CD14-positive monocyte (primary cell): ENCODE measurements at regions not wholly inside any gene's neighbourhood (a gene's known extent, or its start where the extent isn't known, plus 50 kb on each side); places are given as distances from the start of the nearest gene placed in this dataset.

Experiments
- DNase-seq, 3 donors: peaks; one replicate each; pipeline ENCODE4 v3.0.0-alpha.2; 2011 to 2022
- H2AFZ ChIP-seq: 2 replicates; pipeline ENCODE4 v1.6.0; 2012; ENCODE audit warnings: mild to moderate bottlenecking, low read depth, low read length, inconsistent platforms; ENCODE audit not compliant: insufficient read depth, poor library complexity, severe bottlenecking
- H3K27ac ChIP-seq, 2 donors: 1 replicate in 1 of 2; 2 replicates in 1 of 2; pipeline ENCODE4 v1.5.1; 2012 to 2013; ENCODE audit warnings: low read length in 2 of 2, control low read depth in 1 of 2, inconsistent platforms in 1 of 2, low read depth in 1 of 2, mild to moderate bottlenecking in 1 of 2
- H3K27me3 ChIP-seq, 2 donors: one replicate each; pipeline versions ENCODE4 v1.6.0 to v1.6.1; 2011 to 2013; ENCODE audit warnings: low read length in 2 of 2; ENCODE audit not compliant: control insufficient read depth in 2 of 2, insufficient read depth in 2 of 2
- H3K36me3 ChIP-seq, 2 donors: replicated peaks in 1 of 2; 1 replicate in 1 of 2; 2 replicates in 1 of 2; pipeline versions ENCODE4 v1.5.1 to v1.6.1; 2012 to 2013; ENCODE audit warnings: low read length in 2 of 2, control low read depth in 1 of 2, inconsistent platforms in 1 of 2, mild to moderate bottlenecking in 1 of 2; ENCODE audit not compliant: insufficient read depth in 2 of 2, control insufficient read depth in 1 of 2
- H3K4me1 ChIP-seq, 2 donors: 1 replicate in 1 of 2; 2 replicates in 1 of 2; pipeline versions ENCODE4 v1.5.1 to v1.6.1; 2012 to 2013; ENCODE audit warnings: low read length in 2 of 2, control low read depth in 1 of 2, inconsistent platforms in 1 of 2, mild to moderate bottlenecking in 1 of 2, moderate library complexity in 1 of 2; ENCODE audit not compliant: insufficient read depth in 2 of 2, control insufficient read depth in 1 of 2
- H3K4me2 ChIP-seq: replicated peaks from 2 replicates; pipeline ENCODE3; 2012; ENCODE audit warnings: low read length, moderate library complexity, mild to moderate bottlenecking; ENCODE audit not compliant: poor library complexity, severe bottlenecking; ENCODE audit errors: extremely low read depth
- H3K4me3 ChIP-seq, 3 experiments: fragments of 200-600 bp in 1 of 3; sonication (generic) in 1 of 3; replicated peaks in 1 of 3; 1 replicate in 2 of 3; 2 replicates in 1 of 3; pipeline ENCODE4 v1.5.1; 2011 to 2013; ENCODE audit warnings: low read length in 3 of 3, mild to moderate bottlenecking in 3 of 3, control low read depth in 2 of 3, low read depth in 2 of 3, inconsistent platforms in 1 of 3, moderate library complexity in 1 of 3
- H3K79me2 ChIP-seq: 2 replicates; pipeline ENCODE4 v1.6.0; 2012; ENCODE audit warnings: mild to moderate bottlenecking, control low read depth, inconsistent platforms, low read length, moderate library complexity; ENCODE audit not compliant: insufficient read depth
- H3K9ac ChIP-seq: 2 replicates; pipeline ENCODE4 v1.6.0; 2017; ENCODE audit warnings: low read length, mild to moderate bottlenecking; ENCODE audit not compliant: insufficient read depth, poor library complexity, severe bottlenecking
- H3K9me3 ChIP-seq, 2 donors: replicated peaks in 1 of 2; 1 replicate in 1 of 2; 2 replicates in 1 of 2; pipeline versions ENCODE4 v1.5.1 to v1.6.1; 2012 to 2013; ENCODE audit warnings: low read length in 2 of 2, control low read depth in 1 of 2; ENCODE audit not compliant: control insufficient read depth in 1 of 2, insufficient read depth in 1 of 2
- H4K20me1 ChIP-seq: 2 replicates; pipeline ENCODE4 v1.6.0; 2012; ENCODE audit warnings: mild to moderate bottlenecking, low read length, control low read depth, moderate library complexity; ENCODE audit not compliant: insufficient read depth
- H3K27ac Mint-ChIP-seq, 7 donors: one replicate each; pipeline ENCODE4 v1.8.0; 2020; ENCODE audit warnings: mild to moderate bottlenecking in 7 of 7, mixed read lengths in 7 of 7, moderate library complexity in 6 of 7, inconsistent platforms in 2 of 7
- H3K27me3 Mint-ChIP-seq, 3 donors: one replicate each; pipeline ENCODE4 v1.8.0; 2021 to 2022; ENCODE audit warnings: low read depth in 3 of 3, mild to moderate bottlenecking in 3 of 3, mixed read lengths in 3 of 3, moderate library complexity in 3 of 3, inconsistent platforms in 1 of 3
- H3K36me3 Mint-ChIP-seq, 2 donors: one replicate each; pipeline ENCODE4 v1.8.0; 2020; ENCODE audit warnings: mixed read lengths in 2 of 2, inconsistent platforms in 1 of 2, mild to moderate bottlenecking in 1 of 2
- H3K4me1 Mint-ChIP-seq: one replicate; pipeline ENCODE4 v1.8.0; 2020; ENCODE audit warnings: mild to moderate bottlenecking, mixed read lengths
- H3K4me3 Mint-ChIP-seq, 2 donors: one replicate each; pipeline ENCODE4 v1.8.0; 2020; ENCODE audit warnings: mild to moderate bottlenecking in 2 of 2, mixed read lengths in 2 of 2, moderate library complexity in 1 of 2
- H3K9me3 Mint-ChIP-seq, 7 donors: one replicate each; pipeline ENCODE4 v1.8.0; 2020 to 2022; ENCODE audit warnings: mixed read lengths in 7 of 7, mild to moderate bottlenecking in 6 of 7, moderate library complexity in 6 of 7, inconsistent platforms in 2 of 7
- WGBS: methylation state at CpG from one replicate; pipeline ENCODE4 v1.1.5; 2013; ENCODE audit warnings: missing lambda C conversion rate; ENCODE audit not compliant: insufficient coverage; 5-methylcytosine and 5-hydroxymethylcytosine counted together
- intact Hi-C, 2 donors: fragments of 100-400 bp; cut with micrococcal nuclease; formaldehyde crosslinking; loops; one replicate each; pipeline versions ENCODE4 v1.15.0 to v1.15.1; 2023
- TF ChIP-seq, protein P1 (sequence below): fragments of 200-600 bp; IDR thresholded peaks from one replicate; pipeline ENCODE4 v1.8.0; 2022; ENCODE audit warnings: antibody characterized with exemption, mild to moderate bottlenecking

DNA sequence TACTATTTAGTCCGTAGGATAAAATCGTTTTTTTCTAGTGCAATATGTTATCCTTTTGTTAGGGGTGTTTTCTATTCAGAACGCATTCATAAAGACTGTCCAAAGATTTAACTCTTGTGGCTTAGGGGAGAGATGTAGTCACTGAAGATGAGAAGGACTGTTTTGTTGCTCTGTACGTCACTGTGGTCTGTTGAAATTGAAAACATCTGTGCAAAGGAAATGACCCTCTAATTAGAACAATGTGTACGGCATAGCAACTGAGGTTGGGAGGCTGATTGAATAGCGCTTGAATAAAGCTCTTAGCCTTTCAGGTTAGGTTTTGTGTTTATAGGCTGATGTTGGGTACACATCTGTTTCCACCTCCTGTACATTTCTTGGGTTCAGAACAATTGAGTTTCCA is 453.4 kb upstream of the AKR1E2 start:
- Mint-ChIP-seq H3K27ac (no peak overlapping the region), H3K4me1 (peaks cover 10% of the 10 kb centered on the region), H3K27me3 (peaks cover 0 to 5% (median 0%) of the 10 kb centered on the region in 3 donors), H3K4me3 (no peak overlapping the region), H3K36me3 (no peaks in the 10 kb centered on the region), H3K9me3 (no peaks in the 10 kb centered on the region)
- no peak overlapping the region for H3K4me2 ChIP-seq
- H4K20me1 ChIP-seq: no peaks in the 10 kb centered on the region
- H3K9me3 ChIP-seq: no peaks in the 10 kb centered on the region
- H3K79me2 ChIP-seq: no peaks in the 10 kb centered on the region
- no peak overlapping the region for H2AFZ ChIP-seq
- intact Hi-C loops: no loop called here
- WGBS: 83% methylated on average over 3 of the region's 6 CpGs
- H3K27me3 ChIP-seq: no peaks in the 10 kb centered on the region
- no peak overlapping the region for H3K4me3 ChIP-seq
- no peak overlapping the region for H3K9ac ChIP-seq
- TF ChIP-seq, protein P1, sequence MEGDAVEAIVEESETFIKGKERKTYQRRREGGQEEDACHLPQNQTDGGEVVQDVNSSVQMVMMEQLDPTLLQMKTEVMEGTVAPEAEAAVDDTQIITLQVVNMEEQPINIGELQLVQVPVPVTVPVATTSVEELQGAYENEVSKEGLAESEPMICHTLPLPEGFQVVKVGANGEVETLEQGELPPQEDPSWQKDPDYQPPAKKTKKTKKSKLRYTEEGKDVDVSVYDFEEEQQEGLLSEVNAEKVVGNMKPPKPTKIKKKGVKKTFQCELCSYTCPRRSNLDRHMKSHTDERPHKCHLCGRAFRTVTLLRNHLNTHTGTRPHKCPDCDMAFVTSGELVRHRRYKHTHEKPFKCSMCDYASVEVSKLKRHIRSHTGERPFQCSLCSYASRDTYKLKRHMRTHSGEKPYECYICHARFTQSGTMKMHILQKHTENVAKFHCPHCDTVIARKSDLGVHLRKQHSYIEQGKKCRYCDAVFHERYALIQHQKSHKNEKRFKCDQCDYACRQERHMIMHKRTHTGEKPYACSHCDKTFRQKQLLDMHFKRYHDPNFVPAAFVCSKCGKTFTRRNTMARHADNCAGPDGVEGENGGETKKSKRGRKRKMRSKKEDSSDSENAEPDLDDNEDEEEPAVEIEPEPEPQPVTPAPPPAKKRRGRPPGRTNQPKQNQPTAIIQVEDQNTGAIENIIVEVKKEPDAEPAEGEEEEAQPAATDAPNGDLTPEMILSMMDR: no peak
- no peaks in the 10 kb centered on the region for H3K36me3 ChIP-seq
- DNase-seq: no peak
- peaks cover 6% of the 10 kb centered on the region in 2 donors for H3K4me1 ChIP-seq
- H3K27ac ChIP-seq: no peak overlapping the region

DNA sequence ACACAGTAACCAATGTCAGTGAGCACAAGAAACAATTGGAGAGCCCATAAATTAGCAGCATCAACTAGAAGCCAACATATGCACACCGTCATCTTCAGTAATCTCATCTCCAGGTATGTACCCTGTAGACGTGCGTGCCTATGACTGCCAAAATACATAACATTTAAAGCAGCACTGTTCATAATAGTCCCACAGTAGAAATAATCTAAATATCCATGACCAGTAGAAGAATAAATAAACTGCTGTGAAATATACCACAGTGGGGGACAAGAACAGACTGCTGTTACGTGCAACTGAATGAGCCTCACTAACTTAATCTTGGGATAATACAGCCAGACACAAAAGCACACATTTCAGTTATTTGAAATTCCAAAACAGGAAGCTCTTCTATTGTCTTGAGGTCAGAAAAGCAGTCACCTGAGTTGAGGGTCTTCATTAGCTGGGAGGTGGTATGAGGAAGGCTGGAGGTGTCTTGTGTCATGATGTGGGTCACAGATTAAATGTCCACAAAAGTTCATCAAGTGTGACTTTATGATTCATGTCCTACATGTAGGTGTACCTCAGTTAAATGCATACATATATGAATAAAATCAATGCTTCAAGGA is 454.2 kb upstream of the AKR1E2 start:
- H3K9me3 Mint-ChIP-seq: no peaks in the 10 kb centered on the region
- H3K4me2 ChIP-seq: no peak overlapping the region
- no peaks in the 10 kb centered on the region for H3K27me3 ChIP-seq
- no peak overlapping the region for H3K9ac ChIP-seq
- no peaks in the 10 kb centered on the region for H3K36me3 Mint-ChIP-seq
- no peak for DNase-seq
- H3K4me3 Mint-ChIP-seq: no peak overlapping the region
- H3K79me2 ChIP-seq: no peaks in the 10 kb centered on the region
- no peaks in the 10 kb centered on the region for H3K36me3 ChIP-seq
- H3K9me3 ChIP-seq: no peaks in the 10 kb centered on the region
- H3K27ac ChIP-seq: no peak overlapping the region
- TF ChIP-seq, protein P1: no peak
- intact Hi-C loops: no loop called here
- no peak overlapping the region for H3K4me3 ChIP-seq
- H3K4me1 ChIP-seq: peaks cover 6% of the 10 kb centered on the region in 2 donors
- H3K4me1 Mint-ChIP-seq: peaks cover 10% of the 10 kb centered on the region
- H4K20me1 ChIP-seq: no peaks in the 10 kb centered on the region
- no peak overlapping the region for H2AFZ ChIP-seq
- H3K27me3 Mint-ChIP-seq: peaks cover 0 to 3% (median 0%) of the 10 kb centered on the region in 3 donors
- H3K27ac Mint-ChIP-seq: no peak overlapping the region
- WGBS: no CpG with 5 or more reads among the region's 4 CpGs
